Middle frontal gyrus (tissue), 1 donor: ENCODE measurements at regions not wholly inside any gene's neighbourhood (a gene's known extent, or its start where the extent isn't known, plus 50 kb on each side); places are given as distances from the start of the nearest gene placed in this dataset.

Experiments used
- DNase-seq: peaks from one replicate; pipeline ENCODE4 v3.0.0-alpha.2; 2015; ENCODE audit warnings: low spot score; ENCODE audit errors: extremely low spot score

GRCh38 chr18:67876871-67877270 lies 360.4 kb upstream of the DSEL start:
- DNase-seq = no peak

GRCh38 chr18:67875944-67876343 lies 359.4 kb upstream of the DSEL start:
- DNase-seq = no peak

DNA sequence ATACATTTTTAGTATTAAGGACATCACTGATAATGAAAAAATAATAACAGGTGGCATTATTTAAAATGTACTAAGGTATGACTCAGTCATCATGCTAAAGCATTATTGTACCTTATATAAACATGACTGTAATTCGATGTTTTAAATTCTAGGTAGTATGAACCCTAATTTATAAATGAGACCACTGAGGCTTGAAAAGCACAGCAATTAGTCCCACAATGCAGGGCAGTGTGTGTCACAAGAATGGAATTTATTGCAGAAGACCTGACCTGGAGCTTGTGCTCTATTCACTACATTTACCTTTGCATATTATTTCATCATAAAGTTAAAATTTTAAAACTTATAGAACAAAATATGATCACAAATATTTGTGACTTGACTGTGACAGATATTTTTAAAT lies 358.5 kb upstream of the DSEL start:
- no peak for DNase-seq

GRCh38 chr18:67865400-67865799 lies 348.9 kb upstream of the DSEL start:
- DNase-seq = no peak

DNA sequence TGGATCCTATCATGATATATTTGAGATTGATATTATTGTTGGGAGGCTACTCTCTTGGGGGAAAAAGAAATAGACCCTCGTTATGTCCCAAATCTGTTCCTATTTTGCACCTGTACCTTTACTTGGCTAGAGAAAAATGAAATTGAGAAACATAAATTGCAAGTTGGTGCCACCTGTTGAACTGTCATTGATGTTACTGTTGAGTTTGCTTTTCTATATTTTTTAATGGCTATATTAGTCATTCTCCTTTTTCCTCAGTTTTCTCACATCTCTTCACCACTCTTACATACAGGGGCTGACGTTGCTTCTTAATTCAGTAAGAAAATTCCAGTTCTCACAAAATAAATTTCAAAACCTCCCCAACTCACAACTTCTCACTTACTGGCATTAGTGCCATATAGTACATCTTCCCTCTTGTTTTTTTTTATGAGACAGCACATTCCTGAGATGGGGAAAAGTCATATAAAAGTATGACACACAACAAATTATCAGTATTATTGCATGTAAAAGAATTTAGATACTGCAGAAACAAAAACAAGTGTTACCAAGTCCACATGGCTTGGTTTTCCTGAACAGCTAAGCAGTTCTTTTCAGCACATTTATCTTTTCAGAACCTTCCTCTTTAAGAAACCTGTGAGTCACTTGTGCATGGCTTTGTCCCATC lies 348.3 kb upstream of the DSEL start:
- DNase-seq = no peak

DNA sequence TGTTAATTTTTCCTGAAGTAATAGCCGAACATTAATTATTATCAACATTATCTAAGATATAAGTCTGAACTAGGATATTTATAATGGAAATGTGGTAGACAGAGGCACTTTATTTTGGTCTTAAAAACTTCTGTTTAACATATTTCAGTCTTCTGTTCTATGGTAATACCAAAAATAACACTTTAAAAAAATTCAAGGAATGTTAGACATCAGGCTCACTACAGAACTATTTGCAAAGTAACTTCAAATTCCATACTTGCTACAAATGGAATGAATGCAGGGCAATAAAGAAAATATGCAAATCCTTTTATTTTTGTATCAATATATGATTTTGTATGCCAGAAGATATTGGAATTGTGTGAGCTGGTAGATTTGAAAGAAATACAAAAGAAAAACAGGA lies 345.5 kb upstream of the DSEL start:
- no peak for DNase-seq

DNA sequence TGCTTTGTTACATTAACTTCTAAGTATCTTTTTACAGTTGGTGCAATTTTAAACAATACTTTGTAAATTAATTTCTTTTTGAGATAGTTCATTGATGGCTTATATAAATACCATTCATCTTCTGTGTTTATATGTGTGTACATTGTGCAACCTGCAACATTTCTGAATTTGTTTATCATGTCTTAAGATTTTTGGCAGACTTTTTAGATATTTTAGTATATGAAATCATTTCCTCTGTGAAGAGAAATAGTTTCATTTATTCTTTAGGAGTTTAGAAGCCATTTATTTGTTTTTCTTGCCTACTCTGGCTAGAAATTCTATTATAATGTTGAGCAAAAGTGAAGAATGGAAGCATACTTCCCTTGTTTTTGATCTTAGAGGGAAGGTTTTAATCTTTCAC lies 337.8 kb upstream of the DSEL start:
- no peak for DNase-seq

GRCh38 chr18:67846422-67847098 lies 330.0 kb upstream of the DSEL start:
- DNase-seq = no peak

DNA sequence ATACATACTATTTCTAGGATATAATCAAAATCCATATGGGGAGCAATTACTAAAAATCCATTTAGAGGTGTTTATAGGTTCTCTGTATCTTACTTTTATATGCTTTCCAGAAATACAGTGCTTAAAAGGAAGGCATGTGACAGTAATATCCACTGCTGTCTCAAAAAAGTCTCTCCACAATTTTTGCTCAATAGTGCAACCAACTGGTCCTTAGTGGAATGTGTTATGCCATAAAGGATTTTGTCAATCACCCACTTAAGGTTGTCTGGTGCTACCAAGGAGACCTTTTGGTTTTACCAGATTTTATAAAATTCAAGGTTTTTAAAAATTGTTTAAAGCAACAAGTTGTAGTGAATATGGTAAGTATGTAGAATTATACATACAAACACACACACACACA lies 328.5 kb upstream of the DSEL start:
- no peak for DNase-seq

GRCh38 chr18:67840379-67840778 lies 323.9 kb upstream of the DSEL start:
- DNase-seq = no peak

DNA sequence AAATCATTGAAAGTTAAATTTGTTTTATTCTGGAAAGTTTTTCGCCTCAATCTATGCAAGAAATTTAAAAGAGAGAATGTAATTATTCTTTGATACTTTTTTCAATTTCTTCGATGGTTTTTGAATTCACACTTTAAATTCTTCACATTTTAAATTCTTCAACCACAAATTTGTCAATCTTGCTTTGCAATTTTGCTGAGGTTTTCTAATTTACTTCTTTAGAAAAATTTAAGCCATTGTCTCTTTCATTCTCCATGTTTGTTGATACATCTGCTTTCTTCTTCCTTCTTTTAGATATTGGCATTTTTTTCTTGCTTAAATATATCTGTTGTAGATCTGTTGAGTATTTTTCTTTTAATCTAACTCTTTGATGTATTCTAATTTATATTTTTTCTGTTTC lies 301.9 kb upstream of the DSEL start:
- DNase-seq = no peak

GRCh38 chr18:67815280-67815679 lies 298.8 kb upstream of the DSEL start:
- DNase-seq = no peak

DNA sequence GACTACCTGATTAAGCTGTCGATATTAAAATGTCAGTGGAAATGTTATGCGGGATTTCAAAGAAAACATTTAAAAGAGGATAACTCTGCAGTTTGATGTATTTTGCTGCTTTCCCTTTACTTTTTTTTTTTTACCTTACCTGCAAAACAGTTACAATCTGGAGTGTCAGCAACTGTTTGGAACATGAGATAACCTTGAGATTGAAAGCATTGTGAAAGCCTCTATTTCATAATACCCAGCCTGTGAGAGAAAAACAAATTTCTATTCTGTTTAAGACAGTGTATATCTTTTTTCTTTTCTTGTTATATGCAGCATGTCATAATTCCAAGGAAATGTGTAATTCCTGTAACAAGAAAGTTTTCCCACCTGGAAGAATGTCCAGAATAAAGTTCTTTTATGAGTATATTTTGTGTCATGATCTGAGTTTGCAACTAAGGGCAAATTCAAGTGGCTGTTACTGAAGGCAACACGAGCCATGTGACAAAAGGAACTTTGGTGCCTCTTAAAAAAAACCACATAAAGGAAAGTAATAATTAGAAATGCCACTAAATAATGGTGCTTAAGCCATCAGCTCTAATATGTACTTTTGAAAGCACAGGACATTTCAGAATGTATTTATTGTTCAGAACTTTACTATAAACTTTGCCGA lies 297.0 kb upstream of the DSEL start:
- DNase-seq = no peak

GRCh38 chr18:67805261-67805660 lies 288.7 kb upstream of the DSEL start:
- no peak for DNase-seq

DNA sequence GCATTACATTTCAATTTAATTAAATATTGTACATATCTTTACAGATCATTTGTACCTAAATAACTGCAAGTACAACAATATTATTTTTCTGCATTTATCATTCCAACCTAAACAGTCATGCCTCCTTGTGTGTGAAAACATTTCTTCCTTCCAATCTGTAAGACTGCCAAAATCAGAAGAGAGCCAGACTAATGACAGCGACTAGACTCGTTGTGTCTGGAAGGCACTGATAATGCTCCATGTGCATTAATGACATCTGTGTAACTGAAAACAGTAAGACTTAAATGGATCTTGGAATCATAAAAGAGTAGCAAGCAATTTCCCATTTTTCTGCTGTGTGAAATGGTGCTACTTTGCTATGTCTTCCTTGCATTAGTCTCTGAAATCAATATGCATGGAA lies 278.0 kb upstream of the DSEL start:
- DNase-seq = no peak

DNA sequence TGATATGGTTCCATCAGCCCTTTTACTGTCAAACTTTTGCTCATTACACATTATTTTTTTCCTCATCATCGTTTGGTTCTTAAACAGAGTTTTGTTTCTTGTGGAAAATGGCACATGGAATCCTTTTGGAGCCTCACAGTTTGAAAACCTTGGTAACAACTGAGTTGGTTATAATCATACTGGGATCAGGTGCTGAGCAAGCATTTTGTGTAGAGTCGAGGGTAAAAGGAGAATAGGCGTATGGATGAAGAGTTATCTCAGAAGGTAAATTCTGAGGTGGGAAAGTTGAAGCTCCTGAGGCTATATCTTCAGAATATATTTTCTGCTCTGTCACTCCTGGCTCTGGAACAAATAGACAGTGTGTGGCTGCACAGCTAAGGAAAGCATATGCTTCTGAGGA lies 274.0 kb upstream of the DSEL start:
- no peak for DNase-seq

DNA sequence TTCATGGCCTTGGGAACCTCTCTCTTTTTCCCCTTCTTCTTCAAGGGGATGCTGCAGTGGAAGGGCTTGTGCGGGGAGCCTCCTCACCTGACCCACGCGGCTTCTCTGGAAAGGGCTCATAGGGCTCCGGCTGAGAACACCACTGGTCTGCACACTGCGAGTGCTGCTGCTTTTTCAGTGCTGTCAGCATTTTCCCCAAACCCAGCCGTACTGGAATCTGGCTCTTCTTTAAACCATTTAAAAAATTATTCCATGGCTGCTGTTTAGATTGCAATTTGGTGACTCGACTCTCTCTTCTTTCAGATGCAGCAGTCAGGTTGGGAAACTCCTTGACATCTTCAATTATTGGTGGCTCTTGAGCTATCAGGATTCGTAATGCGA lies 272.6 kb upstream of the DSEL start:
- DNase-seq = no peak

DNA sequence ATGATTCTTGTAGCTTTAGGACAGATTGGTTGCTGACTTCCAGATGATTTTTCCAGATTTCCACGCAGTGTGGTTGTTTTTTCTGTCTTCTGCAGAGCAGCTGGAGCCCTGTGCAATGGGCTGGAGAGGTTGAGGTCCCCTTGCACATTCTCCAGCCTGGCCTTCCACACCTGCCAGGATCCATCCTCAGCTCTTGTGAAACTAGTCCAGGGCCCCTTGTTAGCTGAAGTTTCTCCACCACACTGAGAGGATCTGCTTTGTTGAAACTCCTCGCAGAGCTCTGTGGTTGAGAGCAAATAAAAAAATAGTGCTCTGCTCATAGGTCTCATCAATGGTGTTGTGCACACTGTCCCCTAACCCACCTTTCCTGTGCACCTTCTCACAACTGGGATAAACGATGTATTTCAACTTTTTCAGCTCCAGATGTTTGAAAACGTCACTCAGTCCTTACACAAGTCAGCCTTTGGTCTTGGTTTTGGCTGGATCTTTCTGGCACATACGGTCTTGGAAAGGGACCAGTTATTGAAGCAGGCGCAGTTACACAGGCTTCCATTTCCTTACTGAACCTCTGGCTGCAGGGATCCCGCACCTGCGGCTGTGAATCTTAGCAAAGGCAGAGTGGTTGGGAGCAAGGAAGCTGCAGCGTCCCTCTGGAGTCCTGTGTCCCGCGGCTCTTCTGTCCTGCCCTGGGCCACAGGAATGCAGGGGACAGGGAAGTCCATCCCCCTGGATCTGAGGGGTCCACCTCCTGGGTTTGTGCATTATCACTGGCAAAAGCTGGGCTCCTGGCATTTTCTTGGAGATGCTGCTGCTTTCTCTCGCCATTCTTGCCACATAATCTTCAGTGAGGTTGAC lies 272.0 kb upstream of the DSEL start:
- DNase-seq = no peak

DNA sequence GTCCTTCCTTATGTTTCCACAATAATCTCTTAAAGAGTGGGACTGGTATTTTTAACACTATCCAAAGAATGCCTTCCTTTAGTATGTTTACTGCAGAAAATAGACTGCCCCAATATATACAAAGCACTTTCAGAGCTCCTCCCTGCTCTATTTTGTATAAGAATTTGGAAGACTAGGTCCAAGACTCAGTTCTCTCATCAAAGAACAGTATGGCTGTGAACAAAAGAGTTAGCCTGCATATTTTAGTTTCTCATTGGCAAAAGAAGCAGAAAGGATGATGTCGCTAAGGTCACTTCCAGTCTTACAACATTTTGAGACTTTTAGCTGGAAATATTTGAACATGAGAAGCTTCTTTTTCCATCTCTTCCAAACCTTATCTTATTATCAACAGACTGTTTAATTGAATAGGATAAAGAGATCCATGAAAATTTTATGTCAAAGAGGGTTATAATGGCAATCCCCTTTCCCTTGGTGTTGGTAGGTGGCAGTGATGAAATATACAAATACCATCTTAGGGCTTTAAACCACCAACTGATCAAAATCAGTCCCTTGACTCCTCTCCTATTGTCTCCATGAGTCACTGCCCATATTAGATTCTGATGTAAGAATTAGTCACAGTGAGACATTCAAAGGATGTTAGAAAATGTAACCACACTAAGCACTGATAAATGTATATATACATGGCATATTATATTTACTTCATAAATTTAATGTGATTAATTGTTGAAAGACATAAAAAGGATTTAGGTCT lies 266.9 kb upstream of the DSEL start:
- no peak for DNase-seq

GRCh38 chr18:67778016-67778415 lies 261.5 kb upstream of the DSEL start:
- no peak for DNase-seq

- no peak for DNase-seq
Measured at GRCh38 chr18:67776929-67777328, 260.4 kb upstream of the DSEL start.
